ENCODE measurements at regions not wholly inside any gene's neighbourhood (a gene's known extent, or its start where the extent isn't known, plus 50 kb on each side); places are given as distances from the start of the nearest gene placed in this dataset.

- peak overlapping the region; percentile 55; the same call in 1 of the 3 replicates for H2BK15ac ChIP-seq (ENCODE audit: low read depth, low read length)
- no CpG with 5 or more reads among the region's 7 CpGs for WGBS, 2 experiments (ENCODE audit: extremely low coverage in 2 of 2, insufficient read length in 1 of 2)
- 0 out of 2 replicates have a peak, but pooled peaks cover 6% of the 10 kb centered on the region for H3K4me1 ChIP-seq (ENCODE audit: control insufficient read depth, insufficient read depth, low read length)
- POLR2A ChIA-PET (ENCODE audit: unreplicated experiment), result no interaction called here
- no peaks in the 10 kb centered on the region for H3K9me3 ChIP-seq (ENCODE audit: control insufficient read depth, insufficient read depth, low read length)
- no peak overlapping the region for H2AK5ac ChIP-seq (ENCODE audit: low read depth, low read length)
- H4K20me1 ChIP-seq (ENCODE audit: insufficient read depth, low read length), result no peaks in the 10 kb centered on the region
- in situ Hi-C loops (cut with MboI; ENCODE audit: low sequenced_read_pairs), result no loop called here
- H3K9me1 ChIP-seq (ENCODE audit: insufficient read depth, low read length), result peaks cover 6% of the 10 kb centered on the region; the same call in 1 of the 2 replicates
- ATAC-seq (ENCODE audit: low read depth) (peak; percentile 79), DNase-seq (peak; percentile 83)
- peak overlapping the region; percentile 58; the same call in 1 of the 2 replicates for H3K18ac ChIP-seq (ENCODE audit: low read depth, low read length)
- H2BK5ac ChIP-seq (ENCODE audit: low read depth, low read length, poor library complexity, severe bottlenecking), result peak overlapping the region; percentile 45
- no peaks in the 10 kb centered on the region for H3K27me3 ChIP-seq (ENCODE audit: control insufficient read depth, insufficient read depth, low read length)
- no peak overlapping the region for H2AFZ ChIP-seq (replicated peaks; ENCODE audit: low read length, poor library complexity)
- H2AK9ac ChIP-seq (replicated peaks; ENCODE audit: low read depth, low read length, poor library complexity), result no peak overlapping the region
- no peak overlapping the region for H3K4me3 ChIP-seq (ENCODE audit: insufficient read depth, low read depth, low read length)
- H3K79me1 ChIP-seq (ENCODE audit: low read depth in 1 of 2, low read length in 2 of 2), result no peaks in the 10 kb centered on the region
- TF ChIP-seq MAZ (IDR thresholded peaks at IDR 0.05; ENCODE audit: borderline replicate concordance, low read depth, low read length), result no peak
- no peak for TF ChIP-seq RAD21 (IDR thresholded peaks at IDR 0.05; ENCODE audit: low read length)
- no peak for TF ChIP-seq CTCF (conservative IDR thresholded peaks at IDR 0.05; ENCODE audit: low read depth, low read length)
- TF ChIP-seq FOS (IDR thresholded peaks at IDR 0.05; ENCODE audit: low read depth, low read length), result peak; percentile 58
- peak; percentile 50 for TF ChIP-seq BHLHE40 (IDR thresholded peaks at IDR 0.05; ENCODE audit: low read depth, low read length)
- no peak for TF ChIP-seq CHD1 (IDR thresholded peaks at IDR 0.05; ENCODE audit: low read depth, low read length)
- no peak for TF ChIP-seq RFX5 (IDR thresholded peaks at IDR 0.05; ENCODE audit: low read depth, low read length)
- no peak for TF ChIP-seq MXI1 (IDR thresholded peaks at IDR 0.05; ENCODE audit: borderline replicate concordance, low read depth, low read length)
- peak; percentile 29; the same call in 1 of the 2 replicates for TF ChIP-seq CEBPB (IDR thresholded peaks at IDR 0.05; ENCODE audit: low read depth, low read length)
- no peak for TF ChIP-seq SMC3 (IDR thresholded peaks at IDR 0.05; ENCODE audit: low read depth, low read length)
- TF ChIP-seq RCOR1 (IDR thresholded peaks at IDR 0.05; ENCODE audit: insufficient replicate concordance, low read length), result no peak
- no peak for TF ChIP-seq POLR2A (IDR thresholded peaks at IDR 0.05; ENCODE audit: low read depth, low read length)
- CTCF ChIA-PET, result no interaction called here
- intact Hi-C loops (cut with micrococcal nuclease), result no loop called here
- peak overlapping the region; percentile 74; the same call in 1 of the 2 replicates for H2BK20ac ChIP-seq (ENCODE audit: low read depth, low read length)
- dilution Hi-C loops (cut with HindIII; ENCODE audit: low sequenced_read_pairs, unreplicated experiment), result no loop called here
- H4K8ac ChIP-seq (ENCODE audit: low read depth in 2 of 2, low read length in 2 of 2), result peak overlapping the region in 1 of 2 experiments; percentile 81; a peak in 1 of 4 replicates
- no peak overlapping the region for H3K56ac ChIP-seq (ENCODE audit: extremely low read depth, insufficient read depth, low read length)
- peak overlapping the region; percentile 77 for H2BK120ac ChIP-seq (ENCODE audit: low read depth, low read length)
- peak overlapping the region; percentile 71 for H3K4me2 ChIP-seq (ENCODE audit: low read depth, low read length)
- peak overlapping the region; percentile 39 for H3K27ac ChIP-seq (ENCODE audit: insufficient read depth, low read length)
- peak overlapping the region; percentile 60; the same call in 1 of the 2 replicates for H3K4ac ChIP-seq (ENCODE audit: low read depth, low read length)
- no TSS peak for BruUV-seq (replicated peaks)
- no peaks in the 10 kb centered on the region for H3K36me3 ChIP-seq (ENCODE audit: control insufficient read depth, insufficient read depth, low read length)
- H3K9ac ChIP-seq (ENCODE audit: low read depth, low read length), result no peak overlapping the region
- H4K5ac ChIP-seq (ENCODE audit: low read depth, low read length), result no peak overlapping the region
- H3K23ac ChIP-seq (ENCODE audit: low read depth, low read length), result no peak overlapping the region; the same call in 1 of the 2 replicates
- no peak overlapping the region for H4K91ac ChIP-seq (ENCODE audit: insufficient read depth, low read depth, low read length)
- peak overlapping the region; percentile 74; the same call in 1 of the 2 replicates for H3K14ac ChIP-seq (replicated peaks; ENCODE audit: low read depth, low read length)
Observed at GRCh38 chr6:16903470-16903869, 142.2 kb upstream of the ATXN1 start.
